Endothelial cell of umbilical vein (primary cell): ENCODE measurements at regions not wholly inside any gene's neighbourhood (a gene's known extent, or its start where the extent isn't known, plus 50 kb on each side); places are given as distances from the start of the nearest gene placed in this dataset.

Source experiments
- BruUV-seq: library from RNA; stranded (reverse); fragments of 400-500 nt; replicated peaks from 2 replicates; lab custom pipeline; 2021; lab: Mats Ljungman, UMichigan
- CTCF ChIA-PET: fragments of 300-600, 350-600 bp; sonication (Branson Sonifier 250); formaldehyde crosslinking; loops from one replicate; lab custom pipeline; 2021; ENCODE audit warnings: antibody characterized with exemption, inconsistent platforms; lab: Charles Lee
- POLR2A ChIA-PET: fragments of 300-600, 350-600 bp; sonication (Branson Sonifier 250); formaldehyde crosslinking; loops from one replicate; lab custom pipeline; 2021; ENCODE audit warnings: antibody characterized with exemption, inconsistent platforms; lab: Charles Lee
- DNase-seq: peaks from one replicate; pipeline ENCODE4 v3.0.0-alpha.2; 2011; ENCODE audit warnings: low read depth, low spot score
- FAIRE-seq: peaks from 2 replicates; lab custom pipeline; 2011; peaks lifted over from hg19 to GRCh38; lab: Jason Lieb, UNC
- H2AFZ ChIP-seq: 2 replicates; pipeline ENCODE4 v1.6.0; 2012; ENCODE audit warnings: low read depth, low read length, control low read depth, inconsistent platforms
- H3K27ac ChIP-seq: 2 replicates; pipeline ENCODE4 v1.5.1; 2011; ENCODE audit warnings: low read depth, mild to moderate bottlenecking, control low read depth, low read length, moderate library complexity; ENCODE audit not compliant: insufficient read depth
- H3K27me3 ChIP-seq, 2 experiments: 2 replicates each; pipeline versions ENCODE4 v1.6.0 to v1.6.1; 2011; ENCODE audit warnings: low read length in 2 of 2, mixed read lengths in 1 of 2; ENCODE audit not compliant: control insufficient read depth in 2 of 2, insufficient read depth in 2 of 2
- H3K36me3 ChIP-seq, 2 experiments: 2 replicates in 1 of 2; 3 replicates in 1 of 2; pipeline ENCODE4 v1.5.1; 2011; ENCODE audit warnings: low read length in 2 of 2, mild to moderate bottlenecking in 1 of 2, moderate library complexity in 1 of 2; ENCODE audit not compliant: control insufficient read depth in 2 of 2, insufficient read depth in 2 of 2; ENCODE audit errors: extremely low read depth in 1 of 2
- H3K4me1 ChIP-seq: 3 replicates; pipeline ENCODE4 v1.5.1; 2011; ENCODE audit warnings: mild to moderate bottlenecking, low read length; ENCODE audit not compliant: control insufficient read depth, insufficient read depth; ENCODE audit errors: extremely low read depth
- H3K4me2 ChIP-seq: 2 replicates; pipeline ENCODE4 v1.6.1; 2011; ENCODE audit warnings: low read length, control low read depth, mixed read lengths; ENCODE audit not compliant: insufficient read depth
- H3K4me3 ChIP-seq, 3 experiments: fragments of 200-600 bp in 1 of 3; sonication (generic), shearing (Covaris generic) in 1 of 3; replicated peaks in 1 of 3; 2 replicates each; pipeline ENCODE4 v1.5.1; 2011 to 2016; ENCODE audit warnings: control low read depth in 3 of 3, low read length in 3 of 3, mild to moderate bottlenecking in 2 of 3, inconsistent platforms in 1 of 3, low read depth in 1 of 3, moderate library complexity in 1 of 3; ENCODE audit not compliant: insufficient read depth in 1 of 3
- H3K79me2 ChIP-seq: 2 replicates; pipeline ENCODE4 v1.6.0; 2012; ENCODE audit warnings: low read length, inconsistent platforms; ENCODE audit not compliant: control insufficient read depth, insufficient read depth
- H3K9ac ChIP-seq: replicated peaks from 2 replicates; pipeline ENCODE3; 2011; ENCODE audit warnings: low read length, control low read depth; ENCODE audit not compliant: insufficient read depth; ENCODE audit errors: extremely low read depth
- H3K9me1 ChIP-seq: replicated peaks from 3 replicates; pipeline ENCODE4 v1.6.0; 2011; ENCODE audit warnings: mild to moderate bottlenecking, low read length; ENCODE audit not compliant: control insufficient read depth, insufficient read depth; ENCODE audit errors: extremely low read depth
- H3K9me3 ChIP-seq: replicated peaks from 2 replicates; pipeline ENCODE4 v1.5.1; 2012; ENCODE audit warnings: low read length, inconsistent platforms; ENCODE audit not compliant: control insufficient read depth, insufficient read depth
- H4K20me1 ChIP-seq: replicated peaks from 2 replicates; pipeline ENCODE3; 2011; ENCODE audit warnings: mild to moderate bottlenecking, low read length; ENCODE audit not compliant: control insufficient read depth, insufficient read depth; ENCODE audit errors: extremely low read depth
- EZH2 ChIP-seq: IDR thresholded peaks from 2 replicates; pipeline ENCODE4 v1.6.1; 2012; ENCODE audit warnings: borderline replicate concordance, low read depth, mild to moderate bottlenecking, moderate library complexity, low read length, inconsistent platforms; ENCODE audit not compliant: severe bottlenecking
- FOS ChIP-seq: IDR thresholded peaks from 2 replicates; pipeline ENCODE4 v1.6.1; 2011; ENCODE audit warnings: mild to moderate bottlenecking, low read length, moderate library complexity, borderline replicate concordance; ENCODE audit not compliant: insufficient read depth
- GATA2 ChIP-seq: IDR thresholded peaks from 2 replicates; pipeline ENCODE4 v1.7.0; 2011; ENCODE audit warnings: low read depth, mild to moderate bottlenecking, moderate library complexity, mixed read lengths, low read length; ENCODE audit not compliant: insufficient read length, insufficient read depth
- JUN ChIP-seq: IDR thresholded peaks from 2 replicates; pipeline ENCODE4 v1.6.1; 2011; ENCODE audit warnings: borderline replicate concordance, low read depth; ENCODE audit not compliant: insufficient read length, insufficient read depth
- MYC ChIP-seq: IDR thresholded peaks from one replicate; pipeline ENCODE4 v1.6.1; 2011; ENCODE audit warnings: mild to moderate bottlenecking, low read depth, low read length
- POLR2A ChIP-seq: IDR thresholded peaks from 2 replicates; pipeline ENCODE4 v1.6.1; 2012; ENCODE audit warnings: low read depth, mild to moderate bottlenecking, control low read depth, low read length
- POLR2AphosphoS5 ChIP-seq: IDR thresholded peaks from 2 replicates; pipeline ENCODE4 v1.6.1; 2012; ENCODE audit warnings: low read depth, mild to moderate bottlenecking, control low read depth, low read length, moderate library complexity; ENCODE audit not compliant: insufficient read depth
- dilution Hi-C: fragments of 300-500 bp; cut with MboI; formaldehyde crosslinking; loops from one replicate; pipeline ENCODE4 v1.15.0; 2019; ENCODE audit warnings: low sequenced_read_pairs; ENCODE audit not compliant: extremely low pct_ligation_motif_present
- intact Hi-C: fragments of 100-400 bp; cut with micrococcal nuclease; formaldehyde crosslinking; loops from one replicate; pipeline ENCODE4 v1.10.0; 2022
- TF ChIP-seq, protein P1 (sequence below): IDR thresholded peaks from 2 replicates; pipeline ENCODE4 v1.6.1; 2011; ENCODE audit not compliant: insufficient read depth, insufficient read length
- TF ChIP-seq, protein P2 (sequence below), 2 donors: IDR thresholded peaks; 1 replicate in 1 of 2; 2 replicates in 1 of 2; pipeline ENCODE4 v1.5.1; 2011; ENCODE audit warnings: low read length in 2 of 2, mild to moderate bottlenecking in 2 of 2, moderate library complexity in 2 of 2, control low read depth in 1 of 2, inconsistent platforms in 1 of 2, low read depth in 1 of 2; ENCODE audit not compliant: insufficient read depth in 1 of 2; ENCODE audit errors: extremely low read depth in 1 of 2

- Histone ChIP-seq H3K9me3 (no peaks in the 10 kb centered on the region), H3K4me1 (no peaks in the 10 kb centered on the region), H4K20me1 (no peaks in the 10 kb centered on the region), H3K4me2 (no peak overlapping the region), H3K4me3 (no peak overlapping the region), H3K27ac (no peak overlapping the region), H2AFZ (no peak overlapping the region), H3K36me3 (no peaks in the 10 kb centered on the region), H3K9ac (no peak overlapping the region), H3K9me1 (no peaks in the 10 kb centered on the region), H3K79me2 (no peaks in the 10 kb centered on the region), H3K27me3 (no peaks in the 10 kb centered on the region)
- ChIA-PET POLR2A (no interaction called here), CTCF (no interaction called here)
- intact Hi-C loops, result no loop called here
- FAIRE-seq (no peak), DNase-seq (no peak)
- dilution Hi-C loops, result no loop called here
- TF ChIP-seq EZH2 (no peak), POLR2AphosphoS5 (no peak), MYC (no peak), POLR2A (no peak), FOS (no peak), JUN (no peak), GATA2 (no peak)
- TF ChIP-seq, protein P1, sequence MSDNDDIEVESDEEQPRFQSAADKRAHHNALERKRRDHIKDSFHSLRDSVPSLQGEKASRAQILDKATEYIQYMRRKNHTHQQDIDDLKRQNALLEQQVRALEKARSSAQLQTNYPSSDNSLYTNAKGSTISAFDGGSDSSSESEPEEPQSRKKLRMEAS, result no peak
- TF ChIP-seq, protein P2, sequence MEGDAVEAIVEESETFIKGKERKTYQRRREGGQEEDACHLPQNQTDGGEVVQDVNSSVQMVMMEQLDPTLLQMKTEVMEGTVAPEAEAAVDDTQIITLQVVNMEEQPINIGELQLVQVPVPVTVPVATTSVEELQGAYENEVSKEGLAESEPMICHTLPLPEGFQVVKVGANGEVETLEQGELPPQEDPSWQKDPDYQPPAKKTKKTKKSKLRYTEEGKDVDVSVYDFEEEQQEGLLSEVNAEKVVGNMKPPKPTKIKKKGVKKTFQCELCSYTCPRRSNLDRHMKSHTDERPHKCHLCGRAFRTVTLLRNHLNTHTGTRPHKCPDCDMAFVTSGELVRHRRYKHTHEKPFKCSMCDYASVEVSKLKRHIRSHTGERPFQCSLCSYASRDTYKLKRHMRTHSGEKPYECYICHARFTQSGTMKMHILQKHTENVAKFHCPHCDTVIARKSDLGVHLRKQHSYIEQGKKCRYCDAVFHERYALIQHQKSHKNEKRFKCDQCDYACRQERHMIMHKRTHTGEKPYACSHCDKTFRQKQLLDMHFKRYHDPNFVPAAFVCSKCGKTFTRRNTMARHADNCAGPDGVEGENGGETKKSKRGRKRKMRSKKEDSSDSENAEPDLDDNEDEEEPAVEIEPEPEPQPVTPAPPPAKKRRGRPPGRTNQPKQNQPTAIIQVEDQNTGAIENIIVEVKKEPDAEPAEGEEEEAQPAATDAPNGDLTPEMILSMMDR (IDR thresholded peaks at IDR 0.05; ENCODE audit: extremely low read depth in 1 of 2, insufficient read depth in 1 of 2, low read depth in 1 of 2, low read length in 2 of 2), result no peak
- BruUV-seq, result no TSS peak
Observed at GRCh38 chr13:105787632-105788031, 747.8 kb downstream of the EFNB2 start.
